ENCODE measurements at regions not wholly inside any gene's neighbourhood (a gene's known extent, or its start where the extent isn't known, plus 50 kb on each side); places are given as distances from the start of the nearest gene placed in this dataset.

DNA sequence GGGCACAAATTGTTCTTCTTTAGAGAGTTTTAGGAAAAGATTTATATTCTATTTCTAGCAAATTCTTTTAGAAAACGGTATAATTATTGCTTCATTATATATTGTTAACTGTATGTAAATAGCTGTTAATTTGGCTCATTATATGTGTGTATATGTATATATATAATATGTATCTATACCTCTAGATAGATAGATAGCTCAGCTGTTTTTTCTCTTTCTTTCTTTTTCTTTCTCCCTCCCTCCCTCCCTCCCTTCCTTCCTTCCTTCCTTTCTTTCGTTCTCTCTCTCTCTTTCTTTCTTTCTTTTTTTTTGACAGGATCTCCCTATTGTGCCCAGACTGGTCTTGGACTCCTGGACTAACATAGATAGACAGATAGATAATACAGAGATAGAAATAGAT is 1538.8 kb downstream of the PCDH7 start:
- TF ChIP-seq ZFP30 (CRISPR knock-in tag; IDR thresholded peaks at IDR 0.05) (no peak), ARNTL (CRISPR knock-in tag; IDR thresholded peaks at IDR 0.05; ENCODE audit: borderline replicate concordance, low read depth) (no peak)
- TF ChIP-seq, protein P1, sequence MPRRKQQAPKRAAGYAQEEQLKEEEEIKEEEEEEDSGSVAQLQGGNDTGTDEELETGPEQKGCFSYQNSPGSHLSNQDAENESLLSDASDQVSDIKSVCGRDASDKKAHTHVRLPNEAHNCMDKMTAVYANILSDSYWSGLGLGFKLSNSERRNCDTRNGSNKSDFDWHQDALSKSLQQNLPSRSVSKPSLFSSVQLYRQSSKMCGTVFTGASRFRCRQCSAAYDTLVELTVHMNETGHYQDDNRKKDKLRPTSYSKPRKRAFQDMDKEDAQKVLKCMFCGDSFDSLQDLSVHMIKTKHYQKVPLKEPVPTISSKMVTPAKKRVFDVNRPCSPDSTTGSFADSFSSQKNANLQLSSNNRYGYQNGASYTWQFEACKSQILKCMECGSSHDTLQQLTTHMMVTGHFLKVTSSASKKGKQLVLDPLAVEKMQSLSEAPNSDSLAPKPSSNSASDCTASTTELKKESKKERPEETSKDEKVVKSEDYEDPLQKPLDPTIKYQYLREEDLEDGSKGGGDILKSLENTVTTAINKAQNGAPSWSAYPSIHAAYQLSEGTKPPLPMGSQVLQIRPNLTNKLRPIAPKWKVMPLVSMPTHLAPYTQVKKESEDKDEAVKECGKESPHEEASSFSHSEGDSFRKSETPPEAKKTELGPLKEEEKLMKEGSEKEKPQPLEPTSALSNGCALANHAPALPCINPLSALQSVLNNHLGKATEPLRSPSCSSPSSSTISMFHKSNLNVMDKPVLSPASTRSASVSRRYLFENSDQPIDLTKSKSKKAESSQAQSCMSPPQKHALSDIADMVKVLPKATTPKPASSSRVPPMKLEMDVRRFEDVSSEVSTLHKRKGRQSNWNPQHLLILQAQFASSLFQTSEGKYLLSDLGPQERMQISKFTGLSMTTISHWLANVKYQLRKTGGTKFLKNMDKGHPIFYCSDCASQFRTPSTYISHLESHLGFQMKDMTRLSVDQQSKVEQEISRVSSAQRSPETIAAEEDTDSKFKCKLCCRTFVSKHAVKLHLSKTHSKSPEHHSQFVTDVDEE (CRISPR knock-in tag; IDR thresholded peaks at IDR 0.05), result no peak

All from SK-N-SH treated with all-trans-retinoic acid at 6 μM for 48 hours (cell line).